OCI-LY1 (cell line): ENCODE measurements at regions not wholly inside any gene's neighbourhood (a gene's known extent, or its start where the extent isn't known, plus 50 kb on each side); places are given as distances from the start of the nearest gene placed in this dataset.

Experiments
- H2AFZ ChIP-seq: fragments of 200-600 bp; sonication (generic), shearing (Covaris generic); 2 replicates; pipeline ENCODE4 v1.6.0; 2014; ENCODE audit warnings: antibody characterized with exemption, mild to moderate bottlenecking, low read length
- H3F3A ChIP-seq: fragments of 200-600 bp; sonication (generic), shearing (Covaris generic); 2 replicates; pipeline ENCODE4 v1.6.0; 2014; ENCODE audit warnings: mild to moderate bottlenecking, antibody characterized with exemption, low read length, moderate library complexity; ENCODE audit not compliant: insufficient read depth
- H3K27ac ChIP-seq: fragments of 200-600 bp; sonication (generic); 2 replicates; pipeline ENCODE4 v1.5.1; 2014; ENCODE audit warnings: low read length, mixed run types, mild to moderate bottlenecking, low read depth; ENCODE audit not compliant: poor library complexity, severe bottlenecking
- H3K27me3 ChIP-seq: fragments of 200-600 bp; sonication (generic); 2 replicates; pipeline ENCODE4 v1.6.0; 2014; ENCODE audit warnings: antibody characterized with exemption, mild to moderate bottlenecking, low read length, moderate library complexity; ENCODE audit not compliant: insufficient read depth
- H3K36me3 ChIP-seq: fragments of 200-600 bp; sonication (generic); 2 replicates; pipeline ENCODE4 v1.6.1; 2014; ENCODE audit warnings: mild to moderate bottlenecking, antibody characterized with exemption, low read length, moderate library complexity, mixed read lengths; ENCODE audit not compliant: insufficient read depth
- H3K4me1 ChIP-seq: fragments of 200-600 bp; sonication (generic); 2 replicates; pipeline ENCODE4 v1.5.1; 2014; ENCODE audit warnings: mild to moderate bottlenecking, low read length, moderate library complexity; ENCODE audit not compliant: insufficient read depth, severe bottlenecking
- H3K4me2 ChIP-seq: fragments of 200-600 bp; sonication (generic), shearing (Covaris generic); 2 replicates; pipeline ENCODE4 v1.6.1; 2014; ENCODE audit warnings: low read length
- H3K4me3 ChIP-seq: fragments of 200-600 bp; sonication (generic); 2 replicates; pipeline ENCODE4 v1.5.1; 2014; ENCODE audit warnings: low read length, low read depth, mild to moderate bottlenecking, mixed read lengths; ENCODE audit not compliant: poor library complexity, severe bottlenecking
- H3K79me2 ChIP-seq: fragments of 200-600 bp; shearing (Covaris generic); 2 replicates; pipeline ENCODE4 v1.6.1; 2016; ENCODE audit warnings: mixed run types, low read length, mixed read lengths; ENCODE audit not compliant: insufficient read depth
- H3K9ac ChIP-seq: fragments of 200-600 bp; sonication (generic), shearing (Covaris generic); 2 replicates; pipeline ENCODE4 v1.6.1; 2014; ENCODE audit warnings: mild to moderate bottlenecking, low read length, mixed read lengths
- H3K9me2 ChIP-seq: fragments of 200-600 bp; sonication (generic), shearing (Covaris generic); 2 replicates; pipeline ENCODE4 v1.6.1; 2014; ENCODE audit warnings: low read depth, mild to moderate bottlenecking, low read length, mixed read lengths
- H3K9me3 ChIP-seq: fragments of 200-600 bp; shearing (Covaris generic); 2 replicates; pipeline ENCODE4 v1.6.1; 2014; ENCODE audit warnings: low read length, mixed read lengths
- H4K20me1 ChIP-seq: fragments of 200-600 bp; sonication (generic), shearing (Covaris generic); 2 replicates; pipeline ENCODE4 v1.6.0; 2016; ENCODE audit warnings: mild to moderate bottlenecking, low read length; ENCODE audit not compliant: insufficient read depth
- EZH2 ChIP-seq: fragments of 200-600 bp; sonication (generic), shearing (Covaris generic); IDR thresholded peaks from 2 replicates; pipeline ENCODE4 v1.8.0; 2017; ENCODE audit warnings: borderline replicate concordance, mixed run types, mild to moderate bottlenecking, antibody characterized with exemption, low read length, moderate library complexity, mixed read lengths
- TF ChIP-seq, protein P1 (sequence below): fragments of 200-600 bp; sonication (generic), shearing (Covaris generic); IDR thresholded peaks from 2 replicates; pipeline ENCODE4 v1.5.1; 2017; ENCODE audit warnings: mild to moderate bottlenecking, antibody characterized with exemption, low read length, moderate library complexity, mixed read lengths

DNA sequence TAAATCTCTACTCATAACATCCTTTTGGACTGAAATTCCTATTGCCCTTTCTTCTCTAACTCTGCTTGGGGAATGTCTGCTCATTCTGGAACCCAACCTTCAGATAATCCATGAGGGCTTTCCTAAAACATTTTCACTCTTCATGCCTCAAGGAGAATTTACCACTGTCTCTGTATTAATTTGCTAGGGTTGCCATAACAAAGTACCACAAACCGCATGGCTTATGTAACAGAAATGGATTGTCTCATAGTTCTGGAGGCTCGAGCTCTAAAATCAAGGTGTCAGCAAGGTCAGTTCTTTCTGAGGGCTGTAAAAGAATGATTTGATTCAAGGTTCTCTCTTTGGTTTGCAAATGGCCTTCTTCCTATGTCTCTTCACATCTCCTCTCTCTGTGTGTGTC, 209.7 kb downstream of the LACC1 start:
- no peaks in the 10 kb centered on the region for H3F3A ChIP-seq
- H3K9me3 ChIP-seq: no peaks in the 10 kb centered on the region
- no peak overlapping the region for H3K27ac ChIP-seq
- TF ChIP-seq, protein P1, sequence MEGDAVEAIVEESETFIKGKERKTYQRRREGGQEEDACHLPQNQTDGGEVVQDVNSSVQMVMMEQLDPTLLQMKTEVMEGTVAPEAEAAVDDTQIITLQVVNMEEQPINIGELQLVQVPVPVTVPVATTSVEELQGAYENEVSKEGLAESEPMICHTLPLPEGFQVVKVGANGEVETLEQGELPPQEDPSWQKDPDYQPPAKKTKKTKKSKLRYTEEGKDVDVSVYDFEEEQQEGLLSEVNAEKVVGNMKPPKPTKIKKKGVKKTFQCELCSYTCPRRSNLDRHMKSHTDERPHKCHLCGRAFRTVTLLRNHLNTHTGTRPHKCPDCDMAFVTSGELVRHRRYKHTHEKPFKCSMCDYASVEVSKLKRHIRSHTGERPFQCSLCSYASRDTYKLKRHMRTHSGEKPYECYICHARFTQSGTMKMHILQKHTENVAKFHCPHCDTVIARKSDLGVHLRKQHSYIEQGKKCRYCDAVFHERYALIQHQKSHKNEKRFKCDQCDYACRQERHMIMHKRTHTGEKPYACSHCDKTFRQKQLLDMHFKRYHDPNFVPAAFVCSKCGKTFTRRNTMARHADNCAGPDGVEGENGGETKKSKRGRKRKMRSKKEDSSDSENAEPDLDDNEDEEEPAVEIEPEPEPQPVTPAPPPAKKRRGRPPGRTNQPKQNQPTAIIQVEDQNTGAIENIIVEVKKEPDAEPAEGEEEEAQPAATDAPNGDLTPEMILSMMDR: no peak
- TF ChIP-seq EZH2: no peak
- H4K20me1 ChIP-seq: no peaks in the 10 kb centered on the region
- no peak overlapping the region for H2AFZ ChIP-seq
- no peaks in the 10 kb centered on the region for H3K79me2 ChIP-seq
- H3K4me3 ChIP-seq: no peak overlapping the region
- H3K36me3 ChIP-seq: no peaks in the 10 kb centered on the region
- no peaks in the 10 kb centered on the region for H3K9me2 ChIP-seq
- no peaks in the 10 kb centered on the region for H3K27me3 ChIP-seq
- no peaks in the 10 kb centered on the region for H3K4me1 ChIP-seq
- no peak overlapping the region for H3K9ac ChIP-seq
- H3K4me2 ChIP-seq: no peak overlapping the region

DNA sequence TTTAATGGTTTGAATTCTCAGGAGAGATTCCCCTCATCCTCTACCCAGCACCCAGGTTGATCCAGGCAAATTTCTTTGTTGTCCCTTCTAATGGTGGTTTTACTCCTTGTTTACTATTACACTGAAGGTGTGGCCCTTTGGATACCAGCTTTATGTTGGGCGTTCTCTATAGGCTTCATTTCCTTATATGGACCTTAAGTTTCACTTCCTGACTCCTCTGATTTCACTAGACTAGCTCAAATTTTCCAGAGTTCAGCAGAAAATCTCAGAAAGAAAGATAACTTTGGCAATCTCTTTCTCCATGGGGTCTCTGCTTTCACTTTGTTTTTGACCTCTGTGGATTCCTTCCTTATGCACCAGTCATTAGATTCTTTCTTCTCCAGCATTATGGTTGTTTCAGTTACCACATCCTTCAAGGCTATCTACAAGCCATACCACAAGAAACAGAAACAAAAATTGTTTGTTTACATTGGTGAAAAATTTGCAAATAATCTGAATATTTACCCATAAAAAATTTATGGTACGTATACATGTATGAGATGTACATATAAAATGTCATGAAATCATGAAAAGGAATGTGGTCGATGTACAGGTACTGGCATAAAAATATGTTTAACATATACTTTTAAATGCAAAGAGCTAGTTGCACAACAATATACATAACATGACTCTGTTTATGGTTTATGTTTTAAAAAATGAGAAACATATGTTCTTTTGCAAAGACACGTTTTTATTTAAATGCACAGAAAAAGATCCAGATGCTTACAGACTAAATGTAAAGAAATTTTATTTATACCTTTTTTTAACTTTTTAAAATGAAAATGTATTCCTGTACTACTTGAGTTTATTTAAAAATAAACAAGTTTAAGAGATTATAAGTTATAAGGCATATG, 212.6 kb downstream of the LACC1 start:
- no peaks in the 10 kb centered on the region for H3K9me2 ChIP-seq
- H4K20me1 ChIP-seq: no peaks in the 10 kb centered on the region
- no peaks in the 10 kb centered on the region for H3K27me3 ChIP-seq
- no peak for TF ChIP-seq EZH2
- TF ChIP-seq, protein P1: no peak
- H3K9me3 ChIP-seq: no peaks in the 10 kb centered on the region
- no peaks in the 10 kb centered on the region for H3K36me3 ChIP-seq
- no peak overlapping the region for H3K27ac ChIP-seq
- no peak overlapping the region for H2AFZ ChIP-seq
- H3K4me1 ChIP-seq: no peaks in the 10 kb centered on the region
- no peaks in the 10 kb centered on the region for H3F3A ChIP-seq
- H3K4me2 ChIP-seq: no peak overlapping the region
- no peak overlapping the region for H3K4me3 ChIP-seq
- H3K79me2 ChIP-seq: no peaks in the 10 kb centered on the region
- no peak overlapping the region for H3K9ac ChIP-seq

DNA sequence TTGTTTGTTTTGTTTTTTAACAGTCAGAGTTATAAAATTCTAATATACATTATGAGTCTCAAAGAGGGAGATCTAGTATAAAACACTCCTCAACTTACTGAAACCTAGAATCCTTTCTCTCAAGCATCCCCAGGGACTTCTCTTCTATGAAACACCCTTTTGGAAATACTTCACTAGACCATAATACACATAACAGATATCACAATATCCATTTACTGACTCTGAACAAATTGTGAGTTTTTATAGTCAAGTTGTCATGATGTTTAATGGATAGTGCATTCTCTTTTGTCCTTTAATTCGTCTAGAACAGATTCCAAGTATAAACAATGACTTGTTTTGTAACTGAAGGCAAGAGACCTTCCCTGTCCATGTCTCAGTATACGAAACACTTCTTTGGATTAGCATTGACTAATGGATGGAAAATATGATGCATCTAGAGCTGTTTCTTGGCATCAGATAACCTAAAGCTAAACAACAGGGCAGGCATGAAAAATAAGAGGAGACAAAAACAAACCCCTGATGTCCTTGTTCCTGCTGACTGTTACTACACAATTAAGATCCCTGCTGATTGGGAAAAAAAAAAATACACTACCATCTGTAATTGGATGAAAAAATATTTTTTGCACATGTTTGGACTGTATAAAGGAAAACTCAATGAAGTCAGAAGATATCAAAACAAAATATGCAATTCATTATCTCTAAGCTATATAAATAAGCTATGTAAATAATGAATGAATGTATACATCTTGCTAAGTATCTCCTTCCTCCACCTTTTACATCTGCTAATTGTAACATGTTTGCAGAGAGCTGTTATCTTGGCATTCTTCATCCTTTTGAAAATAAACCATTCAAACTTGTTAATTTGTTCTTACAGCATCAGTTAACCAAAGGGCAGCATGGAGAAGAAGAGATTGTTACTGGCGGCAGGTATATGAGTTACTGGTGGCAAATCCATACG, 214.2 kb downstream of the LACC1 start:
- Histone ChIP-seq H3K27ac (no peak overlapping the region), H3K79me2 (no peaks in the 10 kb centered on the region), H3K4me3 (no peak overlapping the region), H3K4me2 (no peak overlapping the region), H3K4me1 (no peaks in the 10 kb centered on the region), H3K27me3 (no peaks in the 10 kb centered on the region), H3K9ac (no peak overlapping the region), H3K36me3 (no peaks in the 10 kb centered on the region), H2AFZ (no peak overlapping the region), H3K9me2 (no peaks in the 10 kb centered on the region), H4K20me1 (no peaks in the 10 kb centered on the region), H3F3A (no peaks in the 10 kb centered on the region), H3K9me3 (no peaks in the 10 kb centered on the region)
- TF ChIP-seq, protein P1: no peak
- TF ChIP-seq EZH2: no peak
